HepG2 (cell line): ENCODE measurements at regions not wholly inside any gene's neighbourhood (a gene's known extent, or its start where the extent isn't known, plus 50 kb on each side); places are given as distances from the start of the nearest gene placed in this dataset.

Experiments used
- ATAC-seq: fragments of 200-7000 bp; cut with Tn5 transposase; 3 replicates; pipeline ENCODE4 v1.9.1; 2020; ENCODE audit warnings: mild to moderate bottlenecking, moderate library complexity
- BruUV-seq: library from RNA; stranded (reverse); fragments of 400-500 nt; replicated peaks from 2 replicates; lab custom pipeline; 2021; lab: Mats Ljungman, UMichigan
- CTCF ChIA-PET: fragments of 300-600 bp; formaldehyde crosslinking; extraction: SDS; loops from one replicate; lab custom pipeline; 2021; ENCODE audit warnings: low total read pairs, inconsistent platforms, low intra/inter-chr PET ratio; lab: Yijun Ruan, JAX
- POLR2A ChIA-PET: fragments of 350-600 bp; sonication (Branson Sonifier 250); formaldehyde crosslinking; loops from one replicate; lab custom pipeline; 2020; ENCODE audit warnings: antibody characterized with exemption, inconsistent platforms; lab: Yijun Ruan, JAX
- DNase-seq: peaks from one replicate; pipeline ENCODE4 v3.0.0-alpha.2; 2015; ENCODE audit warnings: low spot score
- FAIRE-seq: peaks from 3 replicates; lab custom pipeline; 2011; peaks lifted over from hg19 to GRCh38; lab: Jason Lieb, UNC
- H2AFZ ChIP-seq: one replicate; pipeline ENCODE4 v1.6.1; 2011; ENCODE audit warnings: low read length, inconsistent platforms
- H3K27ac ChIP-seq: fragments of 300-600 bp; 3 replicates; pipeline ENCODE4 v1.8.0; 2011; ENCODE audit warnings: mixed run types, mild to moderate bottlenecking, mixed read lengths, low read length, inconsistent platforms; ENCODE audit not compliant: insufficient read depth; ENCODE audit errors: extremely low read length
- H3K27me3 ChIP-seq, 2 experiments: fragments of 200-600 bp in 1 of 2; 2 replicates in 1 of 2; 3 replicates in 1 of 2; pipeline versions ENCODE4 v1.6.0 to v1.8.0; 2011; ENCODE audit warnings: low read length in 2 of 2, mild to moderate bottlenecking in 2 of 2, moderate library complexity in 2 of 2, inconsistent platforms in 1 of 2; ENCODE audit not compliant: insufficient read depth in 2 of 2, control insufficient read depth in 1 of 2
- H3K36me3 ChIP-seq, 2 experiments: fragments of 200-600 bp in 1 of 2; replicated peaks in 1 of 2; 2 replicates in 1 of 2; 3 replicates in 1 of 2; pipeline versions ENCODE4 v1.5.1 to v1.8.0; 2011; ENCODE audit warnings: low read length in 2 of 2, inconsistent platforms in 1 of 2; ENCODE audit not compliant: insufficient read depth in 2 of 2, control insufficient read depth in 1 of 2
- H3K4me1 ChIP-seq: 2 replicates; pipeline ENCODE4 v1.5.1; 2012; ENCODE audit warnings: low read length, inconsistent platforms; ENCODE audit not compliant: insufficient read depth
- H3K4me2 ChIP-seq: 2 replicates; pipeline ENCODE4 v1.6.0; 2011; ENCODE audit warnings: low read depth, low read length, inconsistent platforms
- H3K4me3 ChIP-seq, 3 experiments: fragments of 200-600 bp in 1 of 3; sonication (generic), shearing (Covaris generic) in 1 of 3; replicated peaks in 1 of 3; 2 replicates each; pipeline ENCODE4 v1.5.1; 2011 to 2016; ENCODE audit warnings: low read length in 3 of 3, inconsistent platforms in 2 of 3, low read depth in 2 of 3, mild to moderate bottlenecking in 2 of 3, control low read depth in 1 of 3, mixed read lengths in 1 of 3; ENCODE audit not compliant: insufficient read depth in 1 of 3
- H3K79me2 ChIP-seq: one replicate; pipeline ENCODE4 v1.6.1; 2011; ENCODE audit warnings: low read length, inconsistent platforms; ENCODE audit not compliant: insufficient read depth
- H3K9ac ChIP-seq: 2 replicates; pipeline ENCODE4 v1.6.0; 2011; ENCODE audit warnings: mild to moderate bottlenecking, low read depth, low read length, inconsistent platforms; ENCODE audit not compliant: insufficient read depth
- H3K9me3 ChIP-seq: 2 replicates; pipeline ENCODE4 v1.5.1; 2012; ENCODE audit warnings: mild to moderate bottlenecking, low read length
- H4K20me1 ChIP-seq: 2 replicates; pipeline ENCODE4 v1.6.0; 2011; ENCODE audit warnings: inconsistent platforms, mild to moderate bottlenecking, low read length, moderate library complexity; ENCODE audit not compliant: insufficient read depth
- ELF1 ChIP-seq: sonication (generic); formaldehyde crosslinking; IDR thresholded peaks from 2 replicates; pipeline ENCODE4 v1.4.0; 2020; ENCODE audit warnings: missing genetic modification reagents
- IRF9 ChIP-seq: sonication (generic); formaldehyde crosslinking; IDR thresholded peaks from 2 replicates; pipeline ENCODE4 v1.8.0; 2022; ENCODE audit warnings: missing genetic modification reagents, mild to moderate bottlenecking, borderline replicate concordance
- JARID2 ChIP-seq: sonication (generic); formaldehyde crosslinking; IDR thresholded peaks from 2 replicates; pipeline ENCODE4 v1.8.1; 2023; ENCODE audit warnings: missing genetic modification reagents, inconsistent platforms; ENCODE audit not compliant: insufficient replicate concordance
- WGBS: methylation state at CpG from one replicate; pipeline ENCODE4 v1.1.6; 2017; ENCODE audit warnings: low lambda C conversion rate; 5-methylcytosine and 5-hydroxymethylcytosine counted together
- in situ Hi-C: cut with HindIII; loops from 2 replicates; pipeline ENCODE4 v1.10.0; 2017; ENCODE audit warnings: low pct_unique_long_range_greater_than_20kb; ENCODE audit not compliant: extremely low pct_ligation_motif_present
- intact Hi-C: fragments of 100-400 bp; cut with micrococcal nuclease; formaldehyde crosslinking; loops from one replicate; pipeline ENCODE4 v1.10.0; 2022; ENCODE audit not compliant: unreplicated experiment

- ChIA-PET POLR2A (no interaction called here), CTCF (no interaction called here)
- DNase-seq: no peak
- in situ Hi-C loops (no loop called here), intact Hi-C loops (no loop called here)
- Histone ChIP-seq H3K79me2 (no peaks in the 10 kb centered on the region), H3K27ac (no peak overlapping the region), H3K36me3 (no peaks in the 10 kb centered on the region), H3K4me3 (no peak overlapping the region), H3K27me3 (0 out of 5 replicates have a peak, but pooled peaks cover 0 to 3% of the 10 kb centered on the region in 2 experiments), H3K9ac (no peak overlapping the region), H3K4me1 (no peaks in the 10 kb centered on the region), H2AFZ (no peak overlapping the region), H3K4me2 (no peak overlapping the region), H4K20me1 (no peaks in the 10 kb centered on the region), H3K9me3 (no peaks in the 10 kb centered on the region)
- no peak for TF ChIP-seq ELF1 (CRISPR knock-in tag)
- no peak for TF ChIP-seq IRF9
- no TSS peak for BruUV-seq
- ATAC-seq: no peak
- FAIRE-seq: no peak
Observed at GRCh38 chr6:16049168-16049567, 79.7 kb upstream of the MYLIP start.

GRCh38 chr6:16048221-16048620, 80.7 kb upstream of the MYLIP start:
- Histone ChIP-seq H2AFZ (no peak overlapping the region), H3K27ac (no peak overlapping the region), H3K9ac (no peak overlapping the region), H4K20me1 (no peaks in the 10 kb centered on the region), H3K27me3 (peaks cover 0 to 6% of the 10 kb centered on the region in 2 experiments; a peak in 1 of 5 replicates), H3K9me3 (no peaks in the 10 kb centered on the region), H3K36me3 (no peaks in the 10 kb centered on the region), H3K4me2 (no peak overlapping the region), H3K4me1 (no peaks in the 10 kb centered on the region), H3K79me2 (no peaks in the 10 kb centered on the region), H3K4me3 (no peak overlapping the region)
- no peak for FAIRE-seq
- 0% methylated on average over 3 of the region's 3 CpGs for WGBS
- intact Hi-C loops: no loop called here
- TF ChIP-seq JARID2: no peak
- DNase-seq: no peak
- no TSS peak for BruUV-seq
- in situ Hi-C loops: no loop called here
- CTCF ChIA-PET: no interaction called here
- ATAC-seq: no peak
- POLR2A ChIA-PET: no interaction called here
